Glutamatergic neuron (in vitro differentiated cells): ENCODE measurements at regions not wholly inside any gene's neighbourhood (a gene's known extent, or its start where the extent isn't known, plus 50 kb on each side); places are given as distances from the start of the nearest gene placed in this dataset.

Source experiments
- DNase-seq: peaks from one replicate; pipeline ENCODE4 v3.0.0; 2022
- H3K27ac Mint-ChIP-seq: one replicate; pipeline ENCODE4 v1.8.0; 2020; ENCODE audit warnings: mild to moderate bottlenecking, mixed read lengths, inconsistent platforms; ENCODE audit not compliant: unreplicated experiment
- H3K27me3 Mint-ChIP-seq: one replicate; pipeline ENCODE4 v1.8.0; 2020; ENCODE audit warnings: mild to moderate bottlenecking, moderate library complexity, mixed read lengths, inconsistent platforms; ENCODE audit not compliant: unreplicated experiment
- H3K36me3 Mint-ChIP-seq: one replicate; pipeline ENCODE4 v1.8.0; 2020; ENCODE audit warnings: mild to moderate bottlenecking, mixed read lengths, inconsistent platforms; ENCODE audit not compliant: unreplicated experiment
- H3K4me1 Mint-ChIP-seq: one replicate; pipeline ENCODE4 v1.8.0; 2020; ENCODE audit warnings: mild to moderate bottlenecking, low read depth, mixed read lengths, inconsistent platforms; ENCODE audit not compliant: unreplicated experiment
- H3K4me3 Mint-ChIP-seq: one replicate; pipeline ENCODE4 v1.8.0; 2020; ENCODE audit warnings: mild to moderate bottlenecking, mixed read lengths, inconsistent platforms; ENCODE audit not compliant: unreplicated experiment
- H3K9me3 Mint-ChIP-seq: one replicate; pipeline ENCODE4 v1.8.0; 2020; ENCODE audit warnings: mild to moderate bottlenecking, moderate library complexity, mixed read lengths, inconsistent platforms; ENCODE audit not compliant: unreplicated experiment
- CTCF ChIP-seq: fragments of 200-600 bp; sonication (generic); IDR thresholded peaks from one replicate; pipeline ENCODE4 v1.5.0; 2021; ENCODE audit not compliant: partially characterized antibody, unreplicated experiment

- Mint-ChIP-seq H3K27ac (no peak overlapping the region), H3K4me3 (no peak overlapping the region), H3K9me3 (no peaks in the 10 kb centered on the region), H3K4me1 (no peaks in the 10 kb centered on the region), H3K27me3 (peaks cover 3% of the 10 kb centered on the region), H3K36me3 (no peaks in the 10 kb centered on the region)
- TF ChIP-seq CTCF = no peak
- no peak for DNase-seq
These were observed 111.1 kb upstream of the ANO1 start for GRCh38 chr11:69966910-69967483.

GRCh38 chr11:69967484-69967883 lies 110.6 kb upstream of the ANO1 start:
- Mint-ChIP-seq H3K36me3 (no peaks in the 10 kb centered on the region), H3K4me3 (no peak overlapping the region), H3K27ac (no peak overlapping the region), H3K9me3 (no peaks in the 10 kb centered on the region), H3K27me3 (peaks cover 3% of the 10 kb centered on the region), H3K4me1 (no peaks in the 10 kb centered on the region)
- no peak for TF ChIP-seq CTCF
- DNase-seq = no peak

GRCh38 chr11:69968396-69969347 lies 109.4 kb upstream of the ANO1 start:
- Mint-ChIP-seq H3K9me3 (no peaks in the 10 kb centered on the region), H3K27me3 (no peaks in the 10 kb centered on the region), H3K36me3 (no peaks in the 10 kb centered on the region), H3K4me1 (no peaks in the 10 kb centered on the region), H3K4me3 (no peak overlapping the region), H3K27ac (no peak overlapping the region)
- no peak for TF ChIP-seq CTCF
- DNase-seq = no peak

GRCh38 chr11:69969890-69970784 lies 108.0 kb upstream of the ANO1 start:
- no peaks in the 10 kb centered on the region for H3K36me3 Mint-ChIP-seq
- no peak for TF ChIP-seq CTCF
- H3K27me3 Mint-ChIP-seq = peaks cover 4% of the 10 kb centered on the region
- H3K27ac Mint-ChIP-seq = no peak overlapping the region
- H3K4me1 Mint-ChIP-seq = no peaks in the 10 kb centered on the region
- no peak overlapping the region for H3K4me3 Mint-ChIP-seq
- no peaks in the 10 kb centered on the region for H3K9me3 Mint-ChIP-seq
- DNase-seq = no peak
